ENCODE measurements at regions not wholly inside any gene's neighbourhood (a gene's known extent, or its start where the extent isn't known, plus 50 kb on each side); places are given as distances from the start of the nearest gene placed in this dataset.

- DNase-seq: no peak
- no peak for TF ChIP-seq POLR2A (IDR thresholded peaks at IDR 0.05; ENCODE audit: low read length)
- no peak for TF ChIP-seq GATA1 (IDR thresholded peaks at IDR 0.05; ENCODE audit: low read depth, low read length)
These were observed 50.5 kb upstream of the DLX2 start for GRCh38 chr2:172153156-172153555.

GRCh38 chr2:172153757-172154156 lies 51.1 kb upstream of the DLX2 start:
- TF ChIP-seq GATA1 (IDR thresholded peaks at IDR 0.05; ENCODE audit: low read depth, low read length) (no peak), POLR2A (IDR thresholded peaks at IDR 0.05; ENCODE audit: low read length) (no peak)
- DNase-seq: no peak

- no peak for DNase-seq
- TF ChIP-seq GATA1 (IDR thresholded peaks at IDR 0.05; ENCODE audit: low read depth, low read length) (no peak), POLR2A (IDR thresholded peaks at IDR 0.05; ENCODE audit: low read length) (no peak)
These were observed 53.1 kb upstream of the DLX2 start for GRCh38 chr2:172155752-172156151.

GRCh38 chr2:172160839-172161238 lies 58.1 kb upstream of the DLX2 start:
- no peak for TF ChIP-seq POLR2A (IDR thresholded peaks at IDR 0.05; ENCODE audit: low read length)
- no peak for TF ChIP-seq GATA1 (IDR thresholded peaks at IDR 0.05; ENCODE audit: low read depth, low read length)
- no peak for DNase-seq

GRCh38 chr2:172162225-172162733 lies 59.6 kb upstream of the DLX2 start:
- DNase-seq: no peak
- TF ChIP-seq GATA1 (IDR thresholded peaks at IDR 0.05; ENCODE audit: low read depth, low read length) (no peak), POLR2A (IDR thresholded peaks at IDR 0.05; ENCODE audit: low read length) (no peak)

- no peak for DNase-seq
- TF ChIP-seq POLR2A (IDR thresholded peaks at IDR 0.05; ENCODE audit: low read length) (no peak), GATA1 (IDR thresholded peaks at IDR 0.05; ENCODE audit: low read depth, low read length) (no peak)
These were observed 60.1 kb upstream of the DLX2 start for GRCh38 chr2:172162739-172163336.

- DNase-seq: no peak
- TF ChIP-seq GATA1 (IDR thresholded peaks at IDR 0.05; ENCODE audit: low read depth, low read length): no peak
- TF ChIP-seq POLR2A (IDR thresholded peaks at IDR 0.05; ENCODE audit: low read length): no peak
These were observed 66.2 kb upstream of the DLX2 start for GRCh38 chr2:172168917-172169346.

GRCh38 chr2:172169611-172170010 lies 66.9 kb upstream of the DLX2 start:
- DNase-seq: no peak
- TF ChIP-seq GATA1 (IDR thresholded peaks at IDR 0.05; ENCODE audit: low read depth, low read length): no peak
- TF ChIP-seq POLR2A (IDR thresholded peaks at IDR 0.05; ENCODE audit: low read length): no peak

- TF ChIP-seq POLR2A (IDR thresholded peaks at IDR 0.05; ENCODE audit: low read length): no peak
- no peak for TF ChIP-seq GATA1 (IDR thresholded peaks at IDR 0.05; ENCODE audit: low read depth, low read length)
- peak; percentile 34 to 58 for DNase-seq
These were observed 69.9 kb upstream of the DLX2 start for GRCh38 chr2:172172513-172173173.

GRCh38 chr2:172173174-172173706 lies 70.5 kb upstream of the DLX2 start:
- no peak for DNase-seq
- no peak for TF ChIP-seq POLR2A (IDR thresholded peaks at IDR 0.05; ENCODE audit: low read length)
- TF ChIP-seq GATA1 (IDR thresholded peaks at IDR 0.05; ENCODE audit: low read depth, low read length): no peak

GRCh38 chr2:172177581-172177980 lies 74.9 kb upstream of the DLX2 start:
- DNase-seq: no peak

GRCh38 chr2:172177996-172178395 lies 75.3 kb upstream of the DLX2 start:
- DNase-seq: no peak
- TF ChIP-seq POLR2A (IDR thresholded peaks at IDR 0.05; ENCODE audit: low read length): no peak
- no peak for TF ChIP-seq GATA1 (IDR thresholded peaks at IDR 0.05; ENCODE audit: low read depth, low read length)

More at GRCh38 chr2:172177581-172177980, 74.9 kb upstream of the DLX2 start:
- TF ChIP-seq GATA1 (IDR thresholded peaks at IDR 0.05; ENCODE audit: low read depth, low read length): no peak
- TF ChIP-seq POLR2A (IDR thresholded peaks at IDR 0.05; ENCODE audit: low read length): no peak

GRCh38 chr2:172179045-172179701 lies 76.5 kb upstream of the DLX2 start:
- TF ChIP-seq GATA1 (IDR thresholded peaks at IDR 0.05; ENCODE audit: low read depth, low read length): no peak
- no peak for DNase-seq

GRCh38 chr2:172181840-172182239 lies 79.1 kb upstream of the DLX2 start:
- TF ChIP-seq GATA1 (IDR thresholded peaks at IDR 0.05; ENCODE audit: low read depth, low read length) (no peak), POLR2A (IDR thresholded peaks at IDR 0.05; ENCODE audit: low read length) (no peak)
- DNase-seq: no peak
